OCI-LY7 (cell line): ENCODE measurements at regions not wholly inside any gene's neighbourhood (a gene's known extent, or its start where the extent isn't known, plus 50 kb on each side); places are given as distances from the start of the nearest gene placed in this dataset.

ENCODE experiments used
- BruUV-seq: library from RNA; stranded (reverse); fragments of 400-500 nt; replicated peaks from 2 replicates; lab custom pipeline; 2021; lab: Mats Ljungman, UMichigan
- CTCF ChIA-PET: fragments of 300-600 bp; sonication (Branson Sonifier 250); formaldehyde crosslinking; loops from one replicate; lab custom pipeline; 2022; ENCODE audit warnings: antibody characterized with exemption; ENCODE audit not compliant: unreplicated experiment; lab: Charles Lee
- POLR2A ChIA-PET: fragments of 300-600 bp; sonication (Branson Sonifier 250); formaldehyde crosslinking; loops from one replicate; lab custom pipeline; 2022; ENCODE audit warnings: antibody characterized with exemption; lab: Charles Lee
- DNase-seq: peaks from one replicate; pipeline ENCODE4 v3.0.0-alpha.2; 2015; ENCODE audit warnings: low spot score
- H2AFZ ChIP-seq: fragments of 200-600 bp; sonication (generic), shearing (Covaris generic); 2 replicates; pipeline ENCODE4 v1.6.1; 2014; ENCODE audit warnings: mild to moderate bottlenecking, antibody characterized with exemption, low read length, moderate library complexity
- H3K27ac ChIP-seq: fragments of 200-600 bp; sonication (generic); 2 replicates; pipeline ENCODE4 v1.5.1; 2014; ENCODE audit warnings: mixed run types, low read depth, mild to moderate bottlenecking, moderate library complexity, low read length, inconsistent platforms; ENCODE audit not compliant: poor library complexity, severe bottlenecking
- H3K36me3 ChIP-seq: fragments of 200-600 bp; sonication (generic); 2 replicates; pipeline ENCODE4 v1.6.1; 2014; ENCODE audit warnings: mild to moderate bottlenecking, antibody characterized with exemption, low read length, moderate library complexity, mixed read lengths; ENCODE audit not compliant: insufficient read depth
- H3K4me1 ChIP-seq: fragments of 200-600 bp; sonication (generic); 2 replicates; pipeline ENCODE4 v1.5.1; 2014; ENCODE audit warnings: mild to moderate bottlenecking, low read length; ENCODE audit not compliant: insufficient read depth, poor library complexity, severe bottlenecking
- H3K4me2 ChIP-seq: fragments of 200-600 bp; sonication (generic); 2 replicates; pipeline ENCODE4 v1.6.1; 2014; ENCODE audit warnings: mild to moderate bottlenecking, low read length
- H3K4me3 ChIP-seq: fragments of 200-600 bp; sonication (generic); 2 replicates; pipeline ENCODE4 v1.5.1; 2014; ENCODE audit warnings: mild to moderate bottlenecking, low read depth, low read length; ENCODE audit not compliant: poor library complexity, severe bottlenecking
- H3K79me2 ChIP-seq: fragments of 200-600 bp; sonication (generic); 2 replicates; pipeline ENCODE4 v1.6.1; 2016; ENCODE audit warnings: low read depth, mild to moderate bottlenecking, low read length, moderate library complexity, mixed read lengths; ENCODE audit not compliant: insufficient read depth
- H3K9me2 ChIP-seq: fragments of 200-600 bp; sonication (generic); 2 replicates; pipeline ENCODE4 v1.6.1; 2016; ENCODE audit warnings: mild to moderate bottlenecking, low read length, mixed read lengths; ENCODE audit not compliant: insufficient read depth
- H3K9me3 ChIP-seq: fragments of 200-600 bp; sonication (generic); 2 replicates; pipeline ENCODE4 v1.6.1; 2014; ENCODE audit warnings: mild to moderate bottlenecking, mixed run types, low read length, mixed read lengths
- H4K20me1 ChIP-seq: fragments of 200-600 bp; sonication (generic); 2 replicates; pipeline ENCODE4 v1.6.1; 2014; ENCODE audit warnings: mild to moderate bottlenecking, antibody characterized with exemption, low read length, moderate library complexity, mixed read lengths; ENCODE audit not compliant: insufficient read depth
- EZH2phosphoT487 ChIP-seq: fragments of 200-600 bp; sonication (generic); IDR thresholded peaks from 2 replicates; pipeline ENCODE4 v1.6.1; 2018; ENCODE audit warnings: low read depth, borderline replicate concordance, mild to moderate bottlenecking, mixed run types, antibody characterized with exemption, low read length, moderate library complexity, mixed read lengths
- intact Hi-C: fragments of 100-400 bp; cut with micrococcal nuclease; formaldehyde crosslinking; loops from one replicate; pipeline ENCODE4 v1.10.0; 2022; ENCODE audit not compliant: unreplicated experiment
- TF ChIP-seq, protein P1 (sequence below): fragments of 200-600 bp; sonication (generic); conservative IDR thresholded peaks from 2 replicates; pipeline ENCODE4 v1.5.1; 2014; ENCODE audit warnings: mild to moderate bottlenecking, antibody characterized with exemption, low read length, moderate library complexity, mixed read lengths

DNA sequence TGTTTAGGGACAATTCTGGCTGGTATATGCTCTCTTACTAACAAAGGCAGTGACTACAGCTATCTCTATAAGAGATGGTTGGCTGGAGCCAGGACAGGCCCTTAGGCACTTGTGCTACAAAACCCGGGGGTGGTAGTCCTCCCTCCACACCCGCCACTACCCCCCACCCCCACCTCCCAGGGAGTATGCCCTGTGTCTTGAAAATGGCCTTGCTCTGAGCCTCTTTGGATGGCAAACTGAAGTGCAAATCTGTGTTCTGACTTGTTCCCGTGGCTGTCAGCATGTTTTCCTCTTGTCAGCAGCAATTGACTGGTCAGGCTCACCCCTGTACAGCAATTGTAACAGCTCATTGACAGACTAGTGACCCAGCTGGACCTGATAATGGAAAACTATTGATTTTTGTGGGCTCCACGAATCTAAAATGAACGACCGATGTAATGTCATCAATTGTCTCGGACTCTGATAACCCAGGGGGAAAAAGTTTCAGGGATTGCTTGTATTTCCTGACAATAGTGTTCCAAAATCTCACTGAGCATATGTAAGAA, 139.4 kb upstream of the BARHL2 start:
- Histone ChIP-seq H3K4me2 (no peak overlapping the region), H3K36me3 (no peaks in the 10 kb centered on the region), H3K9me3 (no peaks in the 10 kb centered on the region), H3K4me1 (no peaks in the 10 kb centered on the region), H3K9me2 (no peaks in the 10 kb centered on the region), H2AFZ (no peak overlapping the region), H3K79me2 (no peaks in the 10 kb centered on the region), H4K20me1 (no peaks in the 10 kb centered on the region), H3K27ac (no peak overlapping the region), H3K4me3 (no peak overlapping the region)
- intact Hi-C loops = no loop called here
- no peak for TF ChIP-seq EZH2phosphoT487
- TF ChIP-seq, protein P1, sequence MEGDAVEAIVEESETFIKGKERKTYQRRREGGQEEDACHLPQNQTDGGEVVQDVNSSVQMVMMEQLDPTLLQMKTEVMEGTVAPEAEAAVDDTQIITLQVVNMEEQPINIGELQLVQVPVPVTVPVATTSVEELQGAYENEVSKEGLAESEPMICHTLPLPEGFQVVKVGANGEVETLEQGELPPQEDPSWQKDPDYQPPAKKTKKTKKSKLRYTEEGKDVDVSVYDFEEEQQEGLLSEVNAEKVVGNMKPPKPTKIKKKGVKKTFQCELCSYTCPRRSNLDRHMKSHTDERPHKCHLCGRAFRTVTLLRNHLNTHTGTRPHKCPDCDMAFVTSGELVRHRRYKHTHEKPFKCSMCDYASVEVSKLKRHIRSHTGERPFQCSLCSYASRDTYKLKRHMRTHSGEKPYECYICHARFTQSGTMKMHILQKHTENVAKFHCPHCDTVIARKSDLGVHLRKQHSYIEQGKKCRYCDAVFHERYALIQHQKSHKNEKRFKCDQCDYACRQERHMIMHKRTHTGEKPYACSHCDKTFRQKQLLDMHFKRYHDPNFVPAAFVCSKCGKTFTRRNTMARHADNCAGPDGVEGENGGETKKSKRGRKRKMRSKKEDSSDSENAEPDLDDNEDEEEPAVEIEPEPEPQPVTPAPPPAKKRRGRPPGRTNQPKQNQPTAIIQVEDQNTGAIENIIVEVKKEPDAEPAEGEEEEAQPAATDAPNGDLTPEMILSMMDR = no peak
- ChIA-PET POLR2A (interaction anchor here (0.6 to 1.6 kb wide), 3 partner anchors 17 to 128 kb away, joined by 3 to 4 read pairs (median 4); no protein-coding TSS in a partner anchor), CTCF (no interaction called here)
- no peak for DNase-seq
- BruUV-seq = no TSS peak

DNA sequence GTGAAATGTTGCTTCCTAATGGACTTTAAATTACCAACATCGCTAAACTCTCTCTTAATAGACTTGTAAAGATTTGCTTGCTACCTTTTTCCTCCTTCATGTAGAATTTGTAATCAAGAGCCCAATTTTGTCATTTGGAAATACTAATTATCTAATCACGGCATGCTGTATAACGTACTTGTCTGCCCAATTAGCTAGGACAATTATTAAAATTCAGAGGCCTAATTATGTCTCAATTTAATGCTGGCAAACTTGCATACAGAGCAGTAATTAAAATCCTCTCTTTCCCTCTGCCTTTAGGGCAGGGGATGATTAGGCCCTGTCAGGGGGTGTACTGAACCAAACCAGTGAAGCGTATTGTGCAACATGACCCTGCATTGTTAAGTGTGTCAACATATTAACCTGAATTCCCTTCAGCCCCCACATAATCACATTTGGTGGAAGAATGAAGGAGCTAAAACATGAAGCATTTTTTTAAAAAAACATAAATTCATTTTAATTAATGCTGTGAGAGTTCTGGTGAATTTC, 137.4 kb upstream of the BARHL2 start:
- Histone ChIP-seq H3K36me3 (no peaks in the 10 kb centered on the region), H3K27ac (no peak overlapping the region), H3K79me2 (no peaks in the 10 kb centered on the region), H3K4me3 (no peak overlapping the region), H3K9me2 (no peaks in the 10 kb centered on the region), H3K9me3 (no peaks in the 10 kb centered on the region), H4K20me1 (no peaks in the 10 kb centered on the region), H3K4me1 (no peaks in the 10 kb centered on the region), H3K4me2 (no peak overlapping the region), H2AFZ (no peak overlapping the region)
- no peak for DNase-seq
- ChIA-PET CTCF (no interaction called here), POLR2A (interaction anchor here (0.6 to 0.7 kb wide), 2 partner anchors 276 to 1341 kb away, joined by 3 read pairs; no protein-coding TSS in a partner anchor)
- no peak for TF ChIP-seq EZH2phosphoT487
- TF ChIP-seq, protein P1 = no peak
- BruUV-seq = no TSS peak
- intact Hi-C loops = no loop called here

DNA sequence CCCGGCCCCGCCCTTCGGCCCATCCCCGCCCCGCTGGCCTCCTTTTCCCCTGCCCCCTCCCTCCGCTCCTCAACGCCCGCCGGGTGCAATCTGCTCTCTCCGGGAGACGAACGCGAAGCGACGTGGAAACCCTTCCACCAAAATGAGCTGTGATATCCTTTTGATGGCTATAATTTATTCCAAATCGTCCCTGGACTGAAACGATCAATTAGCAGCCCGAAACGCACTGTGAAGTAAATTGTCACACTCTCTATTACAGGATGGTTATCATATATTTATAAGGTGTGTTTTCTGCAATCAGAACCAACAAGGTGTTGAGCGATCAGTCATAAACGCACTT, 134.6 kb upstream of the BARHL2 start:
- Histone ChIP-seq H2AFZ (no peak overlapping the region), H3K9me2 (no peaks in the 10 kb centered on the region), H3K79me2 (no peaks in the 10 kb centered on the region), H4K20me1 (no peaks in the 10 kb centered on the region), H3K4me1 (no peaks in the 10 kb centered on the region), H3K36me3 (no peaks in the 10 kb centered on the region), H3K4me2 (0 out of 2 replicates have a peak overlapping the region, but pooled peaks have one; percentile 10), H3K27ac (no peak overlapping the region), H3K9me3 (no peaks in the 10 kb centered on the region), H3K4me3 (no peak overlapping the region)
- no peak for DNase-seq
- ChIA-PET CTCF (no interaction called here), POLR2A (no interaction called here)
- no peak for TF ChIP-seq EZH2phosphoT487
- TF ChIP-seq, protein P1 = no peak
- intact Hi-C loops = no loop called here
- BruUV-seq = no TSS peak
